H1 (cell line): ENCODE measurements at regions not wholly inside any gene's neighbourhood (a gene's known extent, or its start where the extent isn't known, plus 50 kb on each side); places are given as distances from the start of the nearest gene placed in this dataset.

Experiments used
- GTF2F1 ChIP-seq: IDR thresholded peaks from 2 replicates; pipeline ENCODE4 v1.6.1; 2012; ENCODE audit warnings: low read depth, low read length, improper control_type of control experiment, borderline replicate concordance
- RBBP5 ChIP-seq: IDR thresholded peaks from 2 replicates; pipeline ENCODE4 v1.7.1; 2012; ENCODE audit warnings: low read depth, mild to moderate bottlenecking, inconsistent platforms, low read length, moderate library complexity, borderline replicate concordance
- SUZ12 ChIP-seq: fragments of 200-600 bp; sonication (generic); IDR thresholded peaks from 2 replicates; pipeline ENCODE4 v1.6.1; 2012; ENCODE audit warnings: mild to moderate bottlenecking, inconsistent platforms, low read length, moderate library complexity, mixed read lengths
- YY1 ChIP-seq: IDR thresholded peaks from 2 replicates; pipeline ENCODE4 v1.6.1; 2011; ENCODE audit warnings: low read depth, mild to moderate bottlenecking, low read length
- TF ChIP-seq, protein P1 (sequence below): fragments of 300-600 bp; sonication (generic); IDR thresholded peaks from 2 replicates; pipeline ENCODE4 v1.7.1; 2012; ENCODE audit warnings: low read length, moderate library complexity, mild to moderate bottlenecking, inconsistent platforms; ENCODE audit not compliant: insufficient replicate concordance

DNA sequence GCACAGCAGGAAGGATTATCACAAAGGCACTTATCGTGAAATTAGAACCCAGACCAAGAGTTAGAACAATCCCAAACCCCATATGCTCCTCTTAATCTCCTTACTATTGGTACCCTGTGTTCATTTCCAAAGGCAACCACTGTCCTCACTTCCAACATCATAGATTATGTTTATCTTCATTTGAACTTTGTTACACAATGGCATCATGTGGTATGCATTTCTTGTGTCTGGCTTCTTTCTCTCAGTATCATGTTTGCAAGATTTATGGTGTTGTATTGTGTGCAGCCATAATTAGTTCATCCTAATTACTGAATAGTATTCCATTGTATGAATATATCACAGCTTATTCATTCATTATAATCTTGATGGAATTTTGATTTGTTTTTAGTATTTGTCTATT lies 124.6 kb upstream of the SEC61G start (continued):
- TF ChIP-seq, protein P1, sequence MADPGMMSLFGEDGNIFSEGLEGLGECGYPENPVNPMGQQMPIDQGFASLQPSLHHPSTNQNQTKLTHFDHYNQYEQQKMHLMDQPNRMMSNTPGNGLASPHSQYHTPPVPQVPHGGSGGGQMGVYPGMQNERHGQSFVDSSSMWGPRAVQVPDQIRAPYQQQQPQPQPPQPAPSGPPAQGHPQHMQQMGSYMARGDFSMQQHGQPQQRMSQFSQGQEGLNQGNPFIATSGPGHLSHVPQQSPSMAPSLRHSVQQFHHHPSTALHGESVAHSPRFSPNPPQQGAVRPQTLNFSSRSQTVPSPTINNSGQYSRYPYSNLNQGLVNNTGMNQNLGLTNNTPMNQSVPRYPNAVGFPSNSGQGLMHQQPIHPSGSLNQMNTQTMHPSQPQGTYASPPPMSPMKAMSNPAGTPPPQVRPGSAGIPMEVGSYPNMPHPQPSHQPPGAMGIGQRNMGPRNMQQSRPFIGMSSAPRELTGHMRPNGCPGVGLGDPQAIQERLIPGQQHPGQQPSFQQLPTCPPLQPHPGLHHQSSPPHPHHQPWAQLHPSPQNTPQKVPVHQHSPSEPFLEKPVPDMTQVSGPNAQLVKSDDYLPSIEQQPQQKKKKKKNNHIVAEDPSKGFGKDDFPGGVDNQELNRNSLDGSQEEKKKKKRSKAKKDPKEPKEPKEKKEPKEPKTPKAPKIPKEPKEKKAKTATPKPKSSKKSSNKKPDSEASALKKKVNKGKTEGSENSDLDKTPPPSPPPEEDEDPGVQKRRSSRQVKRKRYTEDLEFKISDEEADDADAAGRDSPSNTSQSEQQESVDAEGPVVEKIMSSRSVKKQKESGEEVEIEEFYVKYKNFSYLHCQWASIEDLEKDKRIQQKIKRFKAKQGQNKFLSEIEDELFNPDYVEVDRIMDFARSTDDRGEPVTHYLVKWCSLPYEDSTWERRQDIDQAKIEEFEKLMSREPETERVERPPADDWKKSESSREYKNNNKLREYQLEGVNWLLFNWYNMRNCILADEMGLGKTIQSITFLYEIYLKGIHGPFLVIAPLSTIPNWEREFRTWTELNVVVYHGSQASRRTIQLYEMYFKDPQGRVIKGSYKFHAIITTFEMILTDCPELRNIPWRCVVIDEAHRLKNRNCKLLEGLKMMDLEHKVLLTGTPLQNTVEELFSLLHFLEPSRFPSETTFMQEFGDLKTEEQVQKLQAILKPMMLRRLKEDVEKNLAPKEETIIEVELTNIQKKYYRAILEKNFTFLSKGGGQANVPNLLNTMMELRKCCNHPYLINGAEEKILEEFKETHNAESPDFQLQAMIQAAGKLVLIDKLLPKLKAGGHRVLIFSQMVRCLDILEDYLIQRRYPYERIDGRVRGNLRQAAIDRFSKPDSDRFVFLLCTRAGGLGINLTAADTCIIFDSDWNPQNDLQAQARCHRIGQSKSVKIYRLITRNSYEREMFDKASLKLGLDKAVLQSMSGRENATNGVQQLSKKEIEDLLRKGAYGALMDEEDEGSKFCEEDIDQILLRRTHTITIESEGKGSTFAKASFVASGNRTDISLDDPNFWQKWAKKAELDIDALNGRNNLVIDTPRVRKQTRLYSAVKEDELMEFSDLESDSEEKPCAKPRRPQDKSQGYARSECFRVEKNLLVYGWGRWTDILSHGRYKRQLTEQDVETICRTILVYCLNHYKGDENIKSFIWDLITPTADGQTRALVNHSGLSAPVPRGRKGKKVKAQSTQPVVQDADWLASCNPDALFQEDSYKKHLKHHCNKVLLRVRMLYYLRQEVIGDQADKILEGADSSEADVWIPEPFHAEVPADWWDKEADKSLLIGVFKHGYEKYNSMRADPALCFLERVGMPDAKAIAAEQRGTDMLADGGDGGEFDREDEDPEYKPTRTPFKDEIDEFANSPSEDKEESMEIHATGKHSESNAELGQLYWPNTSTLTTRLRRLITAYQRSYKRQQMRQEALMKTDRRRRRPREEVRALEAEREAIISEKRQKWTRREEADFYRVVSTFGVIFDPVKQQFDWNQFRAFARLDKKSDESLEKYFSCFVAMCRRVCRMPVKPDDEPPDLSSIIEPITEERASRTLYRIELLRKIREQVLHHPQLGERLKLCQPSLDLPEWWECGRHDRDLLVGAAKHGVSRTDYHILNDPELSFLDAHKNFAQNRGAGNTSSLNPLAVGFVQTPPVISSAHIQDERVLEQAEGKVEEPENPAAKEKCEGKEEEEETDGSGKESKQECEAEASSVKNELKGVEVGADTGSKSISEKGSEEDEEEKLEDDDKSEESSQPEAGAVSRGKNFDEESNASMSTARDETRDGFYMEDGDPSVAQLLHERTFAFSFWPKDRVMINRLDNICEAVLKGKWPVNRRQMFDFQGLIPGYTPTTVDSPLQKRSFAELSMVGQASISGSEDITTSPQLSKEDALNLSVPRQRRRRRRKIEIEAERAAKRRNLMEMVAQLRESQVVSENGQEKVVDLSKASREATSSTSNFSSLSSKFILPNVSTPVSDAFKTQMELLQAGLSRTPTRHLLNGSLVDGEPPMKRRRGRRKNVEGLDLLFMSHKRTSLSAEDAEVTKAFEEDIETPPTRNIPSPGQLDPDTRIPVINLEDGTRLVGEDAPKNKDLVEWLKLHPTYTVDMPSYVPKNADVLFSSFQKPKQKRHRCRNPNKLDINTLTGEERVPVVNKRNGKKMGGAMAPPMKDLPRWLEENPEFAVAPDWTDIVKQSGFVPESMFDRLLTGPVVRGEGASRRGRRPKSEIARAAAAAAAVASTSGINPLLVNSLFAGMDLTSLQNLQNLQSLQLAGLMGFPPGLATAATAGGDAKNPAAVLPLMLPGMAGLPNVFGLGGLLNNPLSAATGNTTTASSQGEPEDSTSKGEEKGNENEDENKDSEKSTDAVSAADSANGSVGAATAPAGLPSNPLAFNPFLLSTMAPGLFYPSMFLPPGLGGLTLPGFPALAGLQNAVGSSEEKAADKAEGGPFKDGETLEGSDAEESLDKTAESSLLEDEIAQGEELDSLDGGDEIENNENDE = no peak
- TF ChIP-seq YY1 (no peak), RBBP5 (no peak), GTF2F1 (no peak), SUZ12 (no peak)
